H9 (cell line): ENCODE measurements at regions not wholly inside any gene's neighbourhood (a gene's known extent, or its start where the extent isn't known, plus 50 kb on each side); places are given as distances from the start of the nearest gene placed in this dataset.
"Not testable (repeated sequence)": the region's sequence is repeated elsewhere in the genome, so short reads cannot be mapped to it uniquely, and the experiment has no call there.

Experiments
- DNase-seq: peaks from one replicate; pipeline ENCODE4 v3.0.0-alpha.2; 2017
- H2AFZ ChIP-seq: one replicate; pipeline ENCODE4 v1.6.1; 2013; ENCODE audit warnings: mild to moderate bottlenecking, low read length, control low read depth, moderate library complexity
- H2AK5ac ChIP-seq: 2 replicates; pipeline ENCODE4 v1.6.1; 2013; ENCODE audit warnings: low read length, control low read depth, mixed read lengths; ENCODE audit not compliant: insufficient read length
- H2BK120ac ChIP-seq: one replicate; pipeline ENCODE4 v1.6.1; 2013; ENCODE audit warnings: low read depth, mild to moderate bottlenecking, low read length, control low read depth, inconsistent platforms; ENCODE audit not compliant: poor library complexity, severe bottlenecking
- H2BK12ac ChIP-seq: 2 replicates; pipeline ENCODE4 v1.6.1; 2013; ENCODE audit warnings: low read length, control low read depth, mixed read lengths, low read depth; ENCODE audit not compliant: insufficient read length
- H2BK15ac ChIP-seq: 2 replicates; pipeline ENCODE4 v1.6.1; 2013; ENCODE audit warnings: low read depth, low read length, control low read depth
- H2BK20ac ChIP-seq: one replicate; pipeline ENCODE4 v1.6.1; 2013; ENCODE audit warnings: low read depth, mild to moderate bottlenecking, low read length, control low read depth, inconsistent platforms; ENCODE audit not compliant: poor library complexity, severe bottlenecking
- H2BK5ac ChIP-seq: 2 replicates; pipeline ENCODE4 v1.6.1; 2013; ENCODE audit warnings: low read length, control low read depth, mixed read lengths; ENCODE audit not compliant: insufficient read length
- H3K14ac ChIP-seq: 2 replicates; pipeline ENCODE4 v1.6.1; 2013; ENCODE audit warnings: low read length, control low read depth; ENCODE audit not compliant: insufficient read depth
- H3K18ac ChIP-seq: 2 replicates; pipeline ENCODE4 v1.6.1; 2013; ENCODE audit warnings: low read depth, mild to moderate bottlenecking, mixed read lengths, low read length, control low read depth; ENCODE audit not compliant: insufficient read length
- H3K23ac ChIP-seq: 2 replicates; pipeline ENCODE4 v1.6.1; 2013; ENCODE audit warnings: low read length, control low read depth, mixed read lengths, low read depth; ENCODE audit not compliant: insufficient read length
- H3K23me2 ChIP-seq: 2 replicates; pipeline ENCODE4 v1.6.1; 2013; ENCODE audit warnings: low read depth, mild to moderate bottlenecking, mixed read lengths, low read length, control low read depth; ENCODE audit not compliant: insufficient read length, poor library complexity, severe bottlenecking
- H3K27ac ChIP-seq: 2 replicates; pipeline ENCODE4 v1.5.1; 2013; ENCODE audit warnings: low read length, control low read depth, mixed read lengths, low read depth; ENCODE audit not compliant: insufficient read length
- H3K27me3 ChIP-seq: 2 replicates; pipeline ENCODE4 v1.6.1; 2013; ENCODE audit warnings: low read length, control low read depth, inconsistent platforms; ENCODE audit not compliant: insufficient read depth
- H3K4ac ChIP-seq: 2 replicates; pipeline ENCODE4 v1.6.1; 2013; ENCODE audit warnings: low read depth, mild to moderate bottlenecking, control low read depth, inconsistent platforms, low read length, moderate library complexity
- H3K4me1 ChIP-seq: 2 replicates; pipeline ENCODE4 v1.6.1; 2013; ENCODE audit warnings: low read length, control low read depth, inconsistent platforms; ENCODE audit not compliant: insufficient read depth
- H3K4me2 ChIP-seq: 2 replicates; pipeline ENCODE4 v1.6.1; 2013; ENCODE audit warnings: low read length, control low read depth, mixed read lengths; ENCODE audit not compliant: insufficient read length, insufficient read depth
- H3K56ac ChIP-seq: 2 replicates; pipeline ENCODE4 v1.6.1; 2013; ENCODE audit warnings: low read depth, mild to moderate bottlenecking, mixed read lengths, low read length, control low read depth; ENCODE audit not compliant: insufficient read length
- H3K79me1 ChIP-seq: 2 replicates; pipeline ENCODE4 v1.6.1; 2013; ENCODE audit warnings: low read depth, mild to moderate bottlenecking, moderate library complexity, low read length, control low read depth, inconsistent platforms; ENCODE audit not compliant: insufficient read depth, poor library complexity, severe bottlenecking
- H3K79me2 ChIP-seq: 2 replicates; pipeline ENCODE4 v1.6.1; 2013; ENCODE audit warnings: low read length, control low read depth, inconsistent platforms; ENCODE audit not compliant: insufficient read depth
- H3K9ac ChIP-seq: 2 replicates; pipeline ENCODE4 v1.6.1; 2013; ENCODE audit warnings: low read length, control low read depth, mixed read lengths; ENCODE audit not compliant: insufficient read length; ENCODE audit errors: extremely low read depth
- H3K9me3 ChIP-seq: one replicate; pipeline ENCODE4 v1.6.1; 2013; ENCODE audit warnings: low read depth, low read length, inconsistent platforms; ENCODE audit not compliant: control insufficient read depth
- H3T11ph ChIP-seq: one replicate; pipeline ENCODE4 v1.6.1; 2013; ENCODE audit warnings: mild to moderate bottlenecking, low read length, control low read depth, inconsistent platforms
- H4K20me1 ChIP-seq: one replicate; pipeline ENCODE4 v1.6.1; 2013; ENCODE audit not compliant: control insufficient read depth, insufficient read length, insufficient read depth
- H4K5ac ChIP-seq: 2 replicates; pipeline ENCODE4 v1.6.1; 2013; ENCODE audit warnings: low read depth, mild to moderate bottlenecking, mixed read lengths, low read length, control low read depth; ENCODE audit not compliant: insufficient read length
- H4K8ac ChIP-seq: replicated peaks from 2 replicates; pipeline ENCODE4 v1.6.1; 2013; ENCODE audit warnings: low read length, control low read depth, mixed read lengths, low read depth; ENCODE audit not compliant: insufficient read length
- H4K91ac ChIP-seq: 2 replicates; pipeline ENCODE4 v1.6.1; 2013; ENCODE audit warnings: low read depth, mild to moderate bottlenecking, moderate library complexity, mixed read lengths, low read length, control low read depth; ENCODE audit not compliant: insufficient read length
- H3K27ac Mint-ChIP-seq, 3 experiments: 2 replicates in 2 of 3; 3 replicates in 1 of 3; pipeline ENCODE4 v1.8.0; 2020 to 2021; ENCODE audit warnings: mixed read lengths in 3 of 3, mild to moderate bottlenecking in 1 of 3, moderate library complexity in 1 of 3
- H3K27me3 Mint-ChIP-seq: 2 replicates; pipeline ENCODE4 v1.8.0; 2021; ENCODE audit warnings: low read depth, mild to moderate bottlenecking, moderate library complexity, mixed read lengths
- H3K36me3 Mint-ChIP-seq, 3 experiments: 2 replicates in 2 of 3; 3 replicates in 1 of 3; pipeline ENCODE4 v1.8.0; 2020 to 2021; ENCODE audit warnings: low read depth in 3 of 3, mixed read lengths in 3 of 3; ENCODE audit not compliant: insufficient read depth in 1 of 3
- H3K4me1 Mint-ChIP-seq, 2 experiments: 2 replicates each; pipeline ENCODE4 v1.8.0; 2020; ENCODE audit warnings: mixed read lengths in 2 of 2
- H3K4me3 Mint-ChIP-seq, 2 experiments: 2 replicates in 1 of 2; 3 replicates in 1 of 2; pipeline ENCODE4 v1.8.0; 2020 to 2021; ENCODE audit warnings: mild to moderate bottlenecking in 2 of 2, mixed read lengths in 2 of 2, moderate library complexity in 1 of 2
- H3K9me3 Mint-ChIP-seq, 2 experiments: 2 replicates in 1 of 2; 3 replicates in 1 of 2; pipeline ENCODE4 v1.8.0; 2020; ENCODE audit warnings: mild to moderate bottlenecking in 2 of 2, mixed read lengths in 2 of 2, moderate library complexity in 1 of 2
- WGBS: extraction: QIAGEN DNeasy Blood & Tissue Kit; methylation state at CpG from one replicate; pipeline ENCODE4 v1.1.7; 2013; ENCODE audit warnings: missing lambda C conversion rate, low lambda C conversion rate, mixed read lengths; ENCODE audit not compliant: insufficient read length; ENCODE audit errors: extremely low coverage; 5-methylcytosine and 5-hydroxymethylcytosine counted together

- H2BK12ac ChIP-seq, H4K5ac ChIP-seq, H3K14ac ChIP-seq, H3K23me2 ChIP-seq, H3K4me1 ChIP-seq, H3K4me1 Mint-ChIP-seq, H2BK15ac ChIP-seq, H3K4ac ChIP-seq, H2BK20ac ChIP-seq, H3K9ac ChIP-seq, H3K27me3 Mint-ChIP-seq, H2AFZ ChIP-seq, H2AK5ac ChIP-seq, H3K27ac ChIP-seq, H4K8ac ChIP-seq, H3K27ac Mint-ChIP-seq, H3K9me3 ChIP-seq, H2BK5ac ChIP-seq, H3K27me3 ChIP-seq, H3K79me1 ChIP-seq, H4K20me1 ChIP-seq, DNase-seq, H3K79me2 ChIP-seq, H3K23ac ChIP-seq, H3K18ac ChIP-seq, H4K91ac ChIP-seq, H3T11ph ChIP-seq, H2BK120ac ChIP-seq, H3K4me2 ChIP-seq, H3K4me3 Mint-ChIP-seq, H3K56ac ChIP-seq: not testable (repeated sequence)
- no CpG with 5 or more reads among the region's 2 CpGs for WGBS
- Mint-ChIP-seq H3K9me3 (peaks cover 4 to 12% of the 10 kb centered on the region in 2 experiments; a peak in 4 of 5 replicates), H3K36me3 (peaks cover 0 to 15% (median 3%) of the 10 kb centered on the region in 3 experiments; a peak in 3 of 7 replicates)
Observed at GRCh38 chr5:34378498-34378897, 277.6 kb upstream of the RAI14 start.

- not testable (repeated sequence) for H4K20me1 ChIP-seq, H2AK5ac ChIP-seq, H2BK120ac ChIP-seq, H3K9me3 Mint-ChIP-seq, H3K4me1 ChIP-seq, H3T11ph ChIP-seq, H2BK20ac ChIP-seq, H3K9ac ChIP-seq, H2BK15ac ChIP-seq, H3K79me2 ChIP-seq, H3K23ac ChIP-seq, H2AFZ ChIP-seq, H3K27me3 Mint-ChIP-seq, H2BK5ac ChIP-seq, H4K8ac ChIP-seq, H3K56ac ChIP-seq, H3K18ac ChIP-seq, H3K9me3 ChIP-seq, H4K91ac ChIP-seq, H3K27me3 ChIP-seq, H3K4ac ChIP-seq, H3K27ac ChIP-seq, H3K4me1 Mint-ChIP-seq, H3K23me2 ChIP-seq, H3K4me3 Mint-ChIP-seq, H3K4me2 ChIP-seq, H4K5ac ChIP-seq, H3K36me3 Mint-ChIP-seq, H3K79me1 ChIP-seq, DNase-seq, H3K14ac ChIP-seq, H3K27ac Mint-ChIP-seq, H2BK12ac ChIP-seq
- WGBS: no CpG with 5 or more reads among the region's 3 CpGs
Observed at GRCh38 chr5:34388754-34389153, 267.4 kb upstream of the RAI14 start.
